Activated CD4-positive, alpha-beta T cell treated with anti-CD3 and anti-CD28 coated beads, Interleukin-2, amount 50 U/mL, for 48 hours (primary cell): ENCODE measurements at regions not wholly inside any gene's neighbourhood (a gene's known extent, or its start where the extent isn't known, plus 50 kb on each side); places are given as distances from the start of the nearest gene placed in this dataset.
"Not testable (repeated sequence)": the region's sequence is repeated elsewhere in the genome, so short reads cannot be mapped to it uniquely, and the experiment has no call there.

ENCODE experiments used
- DNase-seq, 2 experiments: peaks; one replicate each; pipeline ENCODE4 v3.0.0-alpha.2; 2020

GRCh38 chr16:86844695-86845094, 266.3 kb downstream of the FOXL1 start:
- DNase-seq = no peak

DNA sequence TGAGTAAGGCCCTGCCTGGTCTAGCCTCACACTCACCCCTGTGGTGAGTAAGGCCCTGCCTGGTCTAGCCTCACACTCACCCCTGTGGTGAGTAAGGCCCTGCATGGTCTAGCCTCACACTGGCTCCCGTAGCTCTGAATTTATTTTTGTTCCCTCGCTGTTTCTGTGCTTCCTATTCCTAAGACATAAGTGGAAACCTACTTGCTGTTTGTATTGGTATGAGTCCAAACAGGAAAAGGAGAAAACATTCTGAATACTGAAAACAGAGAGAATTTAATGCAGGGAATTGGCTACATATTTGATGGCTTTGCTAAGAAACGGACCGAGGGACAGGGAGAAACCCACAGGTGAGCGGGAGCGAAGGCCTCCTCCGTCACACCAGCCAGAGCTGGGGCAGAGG, 267.8 kb downstream of the FOXL1 start:
- DNase-seq = no peak

GRCh38 chr16:86848821-86849220, 270.5 kb downstream of the FOXL1 start:
- no peak for DNase-seq

- no peak for DNase-seq
Measured at GRCh38 chr16:86850670-86851069, 272.3 kb downstream of the FOXL1 start.

GRCh38 chr16:86852135-86852534, 273.8 kb downstream of the FOXL1 start:
- no peak for DNase-seq

GRCh38 chr16:86854058-86854621, 275.8 kb downstream of the FOXL1 start:
- DNase-seq = no peak

DNA sequence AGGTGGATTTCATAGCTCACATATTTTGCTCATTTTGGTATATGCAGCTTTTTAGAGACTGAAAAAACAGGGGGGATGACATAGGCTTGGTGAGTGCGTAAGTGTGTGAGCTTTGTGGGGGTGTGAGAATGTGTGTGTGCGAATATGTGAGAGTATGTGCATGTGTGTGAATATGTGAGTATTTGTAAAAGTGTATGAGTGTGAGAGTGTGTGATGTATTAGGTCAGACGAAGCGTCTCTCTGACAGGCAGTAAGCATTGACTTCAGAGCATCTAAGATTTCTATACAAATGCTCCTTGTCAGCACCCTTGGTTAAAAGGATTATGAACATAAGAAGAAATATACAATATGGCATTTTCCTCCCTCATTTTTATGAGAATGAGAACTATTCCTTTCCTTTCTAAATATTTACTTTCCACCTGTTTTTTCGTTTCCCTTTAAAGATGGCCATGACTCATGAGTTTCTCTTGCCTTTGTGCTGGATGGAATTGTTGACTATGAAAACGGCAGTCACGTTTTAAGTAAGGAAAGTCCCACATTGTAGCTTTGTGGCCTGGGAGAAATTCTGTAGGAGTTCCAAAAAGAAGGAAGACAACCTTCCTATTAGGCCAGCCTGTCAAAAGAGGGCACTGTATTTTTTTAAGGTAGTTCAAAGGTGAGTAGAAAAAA, 276.4 kb downstream of the FOXL1 start:
- no peak for DNase-seq

DNA sequence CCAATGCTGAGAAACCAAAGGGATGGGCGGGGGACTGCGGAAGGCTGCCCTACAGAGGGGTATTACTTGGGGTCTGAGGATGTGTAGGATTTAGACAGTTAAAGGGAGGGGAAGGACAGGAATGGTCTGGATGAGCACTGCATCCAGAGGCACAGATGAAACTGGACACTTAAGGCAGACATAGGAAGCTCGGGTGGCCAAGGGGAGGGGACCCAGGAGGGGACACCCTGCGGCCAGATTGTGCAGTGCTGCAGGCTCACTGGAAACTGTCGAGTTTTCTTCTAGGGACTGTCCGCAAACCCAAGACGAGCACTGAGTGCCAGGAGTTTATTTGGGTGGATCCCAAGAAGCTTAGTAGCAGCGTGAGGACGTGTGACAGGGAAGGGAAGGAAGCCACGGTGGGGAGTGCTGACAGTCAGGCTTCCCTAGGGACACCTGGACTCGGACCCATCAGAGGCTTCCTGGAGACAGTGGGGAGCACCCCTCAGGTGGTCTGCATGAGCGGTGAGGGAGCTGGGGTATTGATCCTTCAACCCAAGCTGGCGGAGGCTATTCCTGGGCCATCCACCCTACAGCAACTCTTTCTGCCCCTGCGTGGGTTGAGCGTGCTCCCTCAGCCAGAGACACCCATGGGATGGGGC, 278.7 kb downstream of the FOXL1 start:
- no peak for DNase-seq

DNA sequence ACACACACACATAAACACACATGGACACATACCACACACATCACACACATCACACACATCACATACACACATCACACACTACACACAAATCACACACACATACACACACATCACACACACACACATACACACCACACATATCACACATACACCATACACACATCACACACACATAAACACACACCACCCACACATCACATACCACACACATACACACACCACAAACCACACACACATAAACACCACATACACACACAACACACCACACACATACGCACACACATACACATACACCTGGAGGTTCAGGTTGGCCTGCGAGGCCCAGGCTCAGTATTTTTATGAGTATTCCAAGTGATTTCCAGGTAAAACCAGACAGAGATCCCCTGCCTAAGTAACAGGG, 279.5 kb downstream of the FOXL1 start:
- DNase-seq = no peak

DNA sequence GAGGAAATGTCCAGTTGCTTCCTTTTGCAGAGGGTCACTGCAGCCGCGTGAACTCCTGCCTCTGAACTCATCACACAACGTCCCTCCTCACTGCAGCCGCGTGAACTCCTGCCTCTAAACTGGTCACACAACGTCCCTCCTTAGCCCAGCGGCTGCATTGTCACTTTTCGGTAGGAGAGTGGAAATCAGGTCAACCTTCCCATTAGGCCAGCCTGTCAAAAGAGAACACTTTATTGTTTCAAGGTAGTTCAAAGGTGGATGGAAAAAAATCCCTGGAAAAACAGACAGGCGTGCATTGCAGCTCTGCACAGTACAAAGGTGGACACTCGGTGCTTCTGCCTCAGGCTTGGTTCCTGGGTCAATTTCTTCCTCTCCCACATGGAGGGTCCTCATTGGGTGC, 280.2 kb downstream of the FOXL1 start:
- DNase-seq = no peak

DNA sequence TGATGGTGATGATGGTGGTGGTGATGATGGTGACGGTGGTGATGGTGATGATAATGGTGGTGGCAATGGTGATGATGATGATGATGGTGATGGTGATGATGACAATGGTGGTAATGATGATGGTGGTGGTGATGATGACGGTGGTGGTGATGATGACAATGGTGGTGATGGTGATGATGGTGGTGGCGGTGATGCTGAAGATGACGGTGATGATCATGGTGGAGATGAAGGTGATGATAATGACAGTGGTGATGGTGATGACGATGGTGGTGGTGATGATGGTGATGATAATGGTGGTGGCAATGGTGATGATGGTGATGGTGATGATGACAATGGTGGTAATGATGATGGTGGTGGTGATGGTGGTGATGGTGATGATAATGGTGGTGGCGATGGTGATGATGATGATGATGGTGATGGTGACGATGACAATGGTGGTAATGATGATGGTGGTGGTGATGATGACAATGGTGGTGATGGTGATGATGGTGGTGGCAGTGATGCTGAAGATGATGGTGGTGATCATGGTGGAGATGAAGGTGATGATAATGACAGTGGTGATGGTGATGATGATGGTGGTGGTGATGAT, 283.0 kb downstream of the FOXL1 start:
- DNase-seq = not testable (repeated sequence)

DNA sequence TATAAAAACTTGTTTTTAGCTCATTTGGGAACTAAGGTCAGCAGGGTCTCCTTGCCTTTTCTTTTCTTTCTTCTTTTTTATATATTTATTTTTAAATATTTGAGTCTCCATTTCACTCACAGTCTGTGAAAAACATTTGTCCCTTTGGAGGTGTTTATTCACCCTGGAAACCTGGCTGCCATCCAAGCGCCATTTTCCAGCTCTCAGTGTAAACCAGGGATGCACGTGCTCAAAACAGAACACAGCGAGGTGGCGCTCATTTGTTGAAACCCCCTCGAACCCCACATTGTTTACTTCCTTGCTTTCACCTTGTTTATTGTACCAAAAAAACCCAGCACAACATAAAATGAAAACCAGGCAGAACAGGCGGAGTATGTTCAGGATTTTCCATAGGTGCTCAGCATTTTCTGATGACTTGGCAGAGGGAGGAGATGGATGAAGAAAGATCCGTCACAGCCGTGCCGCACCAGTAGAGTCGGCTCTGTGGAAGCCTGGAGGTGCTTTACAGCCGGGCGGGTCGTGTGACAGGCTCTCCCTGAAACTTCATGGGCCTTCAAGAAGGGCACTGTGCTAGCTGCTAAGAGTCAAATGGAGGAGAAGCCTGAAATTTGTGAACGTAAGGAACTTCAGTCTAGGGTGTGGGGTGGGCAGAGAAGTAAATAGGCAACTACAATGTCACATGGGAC, 284.4 kb downstream of the FOXL1 start:
- no peak for DNase-seq

GRCh38 chr16:86863609-86864008, 285.3 kb downstream of the FOXL1 start:
- DNase-seq = no peak

DNA sequence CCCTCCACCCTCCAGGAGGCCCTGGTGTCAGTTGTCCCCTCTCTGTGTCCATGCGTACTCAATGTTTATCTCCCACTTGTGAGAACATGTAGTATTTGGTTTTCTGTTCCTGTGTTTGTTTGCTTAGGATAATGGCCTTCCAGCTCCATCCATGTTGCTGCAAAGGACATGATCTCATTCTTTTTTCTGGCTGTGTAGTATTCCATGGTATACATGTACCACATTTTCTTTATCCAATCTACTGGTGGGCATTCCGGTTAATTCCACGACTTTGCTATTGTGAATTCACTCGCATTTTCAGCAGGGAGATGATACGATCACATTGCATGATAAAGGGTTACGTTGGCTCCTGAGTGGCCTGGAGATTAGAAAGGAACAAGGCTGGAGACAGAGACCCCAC, 286.2 kb downstream of the FOXL1 start:
- no peak for DNase-seq

- no peak for DNase-seq
Measured at GRCh38 chr16:86865851-86866662, 287.7 kb downstream of the FOXL1 start.

DNA sequence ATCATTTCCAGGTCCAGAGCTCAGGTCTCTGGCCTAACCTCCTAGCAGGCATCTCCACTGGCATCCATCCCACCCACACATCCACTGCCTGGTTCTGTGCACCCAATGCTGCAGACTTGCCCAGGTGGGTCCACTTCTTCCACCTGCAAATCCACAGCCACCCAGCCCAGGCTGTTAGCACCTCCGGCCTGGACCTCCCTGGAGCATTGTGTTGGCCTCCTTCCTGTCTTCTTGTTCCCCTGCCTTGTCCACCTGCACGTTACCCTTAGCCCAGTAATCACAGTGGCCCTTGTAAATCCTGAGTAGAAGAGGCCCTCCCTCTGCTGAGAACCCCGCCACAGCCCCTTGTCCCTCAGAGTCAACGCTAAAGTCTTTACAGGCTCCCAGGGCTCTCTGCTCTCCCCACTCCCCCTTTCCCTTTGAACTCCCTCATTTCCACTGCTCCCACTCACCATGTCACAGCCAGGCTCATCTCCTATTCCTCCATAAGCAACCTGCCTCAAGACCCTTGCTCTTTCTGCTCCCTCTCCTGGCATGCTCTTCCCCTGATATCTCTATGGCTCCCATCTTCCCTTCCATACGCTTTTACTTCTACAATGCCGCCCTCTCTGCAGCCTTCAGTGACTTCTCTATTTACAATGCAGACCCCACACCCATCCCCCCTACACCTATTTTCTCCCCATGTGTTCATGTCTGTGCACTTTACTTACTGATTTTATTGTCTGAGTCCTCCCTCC, 288.8 kb downstream of the FOXL1 start:
- DNase-seq = no peak

DNA sequence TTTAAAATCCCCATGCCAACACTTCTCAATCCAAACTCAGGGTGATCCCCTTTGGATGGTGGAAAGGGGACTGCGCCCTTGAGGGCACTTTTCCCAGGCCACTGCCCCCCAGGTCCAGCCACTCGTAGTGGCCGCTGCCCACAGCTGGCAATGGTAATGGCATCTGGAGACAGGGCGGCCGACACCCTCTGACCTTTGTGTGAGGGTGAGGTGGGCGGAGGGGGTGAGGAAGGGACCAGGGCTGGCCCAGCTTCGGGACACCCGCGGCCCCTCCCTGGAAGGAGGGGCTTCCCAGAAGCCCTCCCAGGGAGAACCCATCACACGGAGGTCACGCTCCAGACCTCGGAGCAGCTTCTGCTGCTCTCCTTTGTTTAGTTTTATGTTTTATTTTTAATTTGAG, 289.7 kb downstream of the FOXL1 start:
- DNase-seq = no peak

DNA sequence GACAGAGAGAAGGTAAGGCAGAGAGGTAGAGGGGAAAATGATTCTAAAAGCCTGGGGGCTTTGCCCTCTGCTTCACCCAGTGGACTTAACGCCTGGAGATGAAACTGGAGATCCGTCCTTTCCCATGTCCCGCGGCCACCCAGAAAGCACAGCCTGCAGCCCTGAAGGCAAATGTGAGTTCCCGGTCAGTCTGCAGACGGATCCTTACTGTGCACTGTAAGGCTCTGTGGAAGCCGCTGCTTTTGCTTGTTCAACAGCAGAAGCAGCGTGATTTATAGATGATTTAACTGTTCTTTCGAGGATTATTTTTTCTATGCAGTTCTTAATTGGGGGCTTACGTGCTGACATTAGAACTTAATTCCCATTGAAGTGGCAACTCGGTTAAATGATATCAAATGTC, 290.4 kb downstream of the FOXL1 start:
- no peak for DNase-seq

DNA sequence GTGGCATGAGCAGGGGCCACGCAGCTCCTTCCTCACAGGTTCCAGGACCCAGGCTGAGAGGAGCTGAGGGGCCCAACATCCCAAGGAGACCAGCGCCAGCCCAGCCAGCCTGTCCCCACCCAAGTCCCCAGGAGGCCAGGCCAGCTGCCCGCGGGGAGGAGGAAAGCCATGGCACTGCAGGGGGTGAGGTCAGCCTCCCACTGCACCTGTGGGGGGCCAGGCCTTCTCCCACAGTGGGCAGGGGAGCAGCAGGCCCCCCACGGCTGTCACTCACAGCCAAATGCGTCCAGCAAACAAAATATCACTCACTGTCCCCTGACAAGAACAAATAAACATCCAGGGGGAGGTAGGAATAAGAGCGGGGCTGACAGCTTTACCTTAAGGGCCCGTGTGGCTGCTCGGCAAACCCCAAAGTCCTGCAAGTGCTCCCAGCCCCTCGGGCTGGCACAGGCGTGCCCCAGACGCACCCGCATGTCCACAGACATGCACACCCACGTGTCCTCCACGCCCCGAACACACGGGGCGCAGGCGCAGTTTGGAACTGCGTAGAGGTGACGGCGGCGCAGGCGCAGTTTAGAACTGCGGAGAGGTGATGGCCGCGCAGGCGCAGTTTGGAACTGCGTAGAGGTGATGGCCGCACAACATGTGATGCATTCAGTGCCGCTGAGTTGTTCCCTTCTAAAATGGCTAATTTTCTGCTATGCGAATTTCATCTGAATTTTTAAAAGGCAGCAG, 291.1 kb downstream of the FOXL1 start:
- no peak for DNase-seq

- no peak for DNase-seq
Measured at GRCh38 chr16:86870380-86870779, 292.0 kb downstream of the FOXL1 start.

- DNase-seq = no peak
Measured at GRCh38 chr16:86872131-86872530, 293.8 kb downstream of the FOXL1 start.
